Left ventricle myocardium superior (tissue), 1 donor: ENCODE measurements at regions not wholly inside any gene's neighbourhood (a gene's known extent, or its start where the extent isn't known, plus 50 kb on each side); places are given as distances from the start of the nearest gene placed in this dataset.
"Not testable (repeated sequence)": the region's sequence is repeated elsewhere in the genome, so short reads cannot be mapped to it uniquely, and the experiment has no call there.

Experiments
- ATAC-seq: fragments of 200-7000 bp; cut with Tn5 transposase; one replicate; pipeline ENCODE4 v1.9.1; 2020; ENCODE audit warnings: mild to moderate bottlenecking, moderate library complexity
- DNase-seq: peaks from one replicate; pipeline ENCODE4 v3.0.0-alpha.2; 2020
- intact Hi-C: fragments of 100-400 bp; cut with micrococcal nuclease; formaldehyde crosslinking; loops from one replicate; pipeline ENCODE4 v1.11.0; 2022
- donor health status: DM: no; HTN: yes; CAD: no; lungs with severe emphysema.

GRCh38 chr2:236776206-236776605 is 206.6 kb downstream of the ACKR3 start:
- intact Hi-C loops = no loop called here

GRCh38 chr2:236776695-236777251 is 207.1 kb downstream of the ACKR3 start:
- ATAC-seq (no peak), DNase-seq (no peak)
- intact Hi-C loops = no loop called here

More at GRCh38 chr2:236776206-236776605, 206.6 kb downstream of the ACKR3 start:
- no peak for ATAC-seq
- DNase-seq = no peak

GRCh38 chr2:236777408-236777807 is 207.8 kb downstream of the ACKR3 start:
- no peak for ATAC-seq
- intact Hi-C loops = no loop called here

GRCh38 chr2:236781933-236782816 is 212.6 kb downstream of the ACKR3 start:
- intact Hi-C loops = no loop called here
- DNase-seq (no peak), ATAC-seq (no peak)

More at GRCh38 chr2:236777408-236777807, 207.8 kb downstream of the ACKR3 start:
- no peak for DNase-seq

- ATAC-seq = peak; percentile 25
- intact Hi-C loops = no loop called here
- DNase-seq = no peak
These were observed 213.3 kb downstream of the ACKR3 start for GRCh38 chr2:236782938-236783337.

GRCh38 chr2:236783417-236784020 is 213.9 kb downstream of the ACKR3 start:
- ATAC-seq = no peak
- intact Hi-C loops = no loop called here
- no peak for DNase-seq

GRCh38 chr2:236785611-236786057 is 216.0 kb downstream of the ACKR3 start:
- intact Hi-C loops = no loop called here
- DNase-seq = no peak
- ATAC-seq = peak; percentile 79

GRCh38 chr2:236786751-236787150 is 217.1 kb downstream of the ACKR3 start:
- ATAC-seq = no peak
- intact Hi-C loops = no loop called here
- no peak for DNase-seq

- DNase-seq, ATAC-seq, intact Hi-C loops: not testable (repeated sequence)
These were observed 217.8 kb downstream of the ACKR3 start for GRCh38 chr2:236787376-236787775.

GRCh38 chr2:236787885-236788284 is 218.3 kb downstream of the ACKR3 start:
- intact Hi-C loops = no loop called here
- DNase-seq = no peak
- ATAC-seq = peak; percentile 38

- DNase-seq (no peak), ATAC-seq (no peak)
- intact Hi-C loops = no loop called here
These were observed 221.3 kb downstream of the ACKR3 start for GRCh38 chr2:236790963-236791362.

- ATAC-seq (no peak), DNase-seq (no peak)
- intact Hi-C loops = no loop called here
These were observed 223.7 kb downstream of the ACKR3 start for GRCh38 chr2:236793023-236794011.

GRCh38 chr2:236794176-236794957 is 224.7 kb downstream of the ACKR3 start:
- ATAC-seq (no peak), DNase-seq (no peak)
- intact Hi-C loops = no loop called here

GRCh38 chr2:236795169-236795860 is 225.7 kb downstream of the ACKR3 start:
- ATAC-seq (no peak), DNase-seq (no peak)
- intact Hi-C loops = no loop called here

- DNase-seq (no peak), ATAC-seq (no peak)
- intact Hi-C loops = no loop called here
These were observed 226.2 kb downstream of the ACKR3 start for GRCh38 chr2:236795861-236796219.

GRCh38 chr2:236796236-236796635 is 226.6 kb downstream of the ACKR3 start:
- DNase-seq (no peak), ATAC-seq (no peak)
- intact Hi-C loops = no loop called here

GRCh38 chr2:236797411-236797810 is 227.8 kb downstream of the ACKR3 start:
- ATAC-seq (no peak), DNase-seq (no peak)
- intact Hi-C loops = no loop called here

- intact Hi-C loops = no loop called here
- ATAC-seq = no peak
- DNase-seq = no peak
These were observed 228.9 kb downstream of the ACKR3 start for GRCh38 chr2:236798491-236798890.
